Stomach (tissue), 8 donors: ENCODE measurements at regions not wholly inside any gene's neighbourhood (a gene's known extent, or its start where the extent isn't known, plus 50 kb on each side); places are given as distances from the start of the nearest gene placed in this dataset.

Experiments used
- DNase-seq, 2 donors: peaks; one replicate each; pipeline versions ENCODE4 v3.0.0 to v3.0.0-alpha.2; 2013 to 2019
- H3K27ac ChIP-seq, 5 donors: fragments of 200-600 bp in 4 of 5; sonication (generic) in 4 of 5; one replicate each; pipeline ENCODE4 v1.5.1; 2013 to 2019; ENCODE audit warnings: mild to moderate bottlenecking in 1 of 5, moderate library complexity in 1 of 5
- H3K27me3 ChIP-seq, 3 donors: fragments of 200-600 bp; sonication (generic); one replicate each; pipeline ENCODE4 v1.5.1; 2017 to 2019; ENCODE audit warnings: mixed run types in 1 of 3
- H3K36me3 ChIP-seq, 4 donors: fragments of 200-600 bp; sonication (generic); 1 replicate in 3 of 4; 2 replicates in 1 of 4; pipeline ENCODE4 v1.5.1; 2016 to 2019
- H3K4me1 ChIP-seq, 4 donors: fragments of 200-600 bp; sonication (generic); one replicate each; pipeline ENCODE4 v1.5.1; 2016 to 2019
- H3K4me3 ChIP-seq, 4 donors: fragments of 200-600 bp; sonication (generic) in 3 of 4; one replicate each; pipeline ENCODE4 v1.5.1; 2016 to 2019; ENCODE audit warnings: mild to moderate bottlenecking in 1 of 4
- H3K9me3 ChIP-seq, 4 donors: fragments of 200-600 bp; sonication (generic); one replicate each; pipeline ENCODE4 v1.5.1; 2016 to 2019
- EP300 ChIP-seq: sonication (generic); formaldehyde crosslinking; IDR thresholded peaks from one replicate; pipeline ENCODE4 v1.6.1; 2017; ENCODE audit warnings: antibody characterized with exemption
- POLR2A ChIP-seq, 4 donors: fragments of 450-650 bp; IDR thresholded peaks; one replicate each; pipeline ENCODE4 v1.6.1; 2016; ENCODE audit warnings: antibody characterized with exemption in 4 of 4, control low read depth in 2 of 4, mild to moderate bottlenecking in 1 of 4, moderate library complexity in 1 of 4
- POLR2AphosphoS5 ChIP-seq, 3 donors: sonication (generic); formaldehyde crosslinking; IDR thresholded peaks; one replicate each; pipeline ENCODE4 v1.6.1; 2016; ENCODE audit warnings: antibody characterized with exemption in 3 of 3
- WGBS, 5 donors: extraction: QIAGEN DNeasy Blood & Tissue Kit in 3 of 5; methylation state at CpG; one replicate each; pipeline versions ENCODE4 v1.1.5 to v1.1.7; 2013 to 2018; 5-methylcytosine and 5-hydroxymethylcytosine counted together
- intact Hi-C: fragments of 100-400 bp; cut with DNase I; formaldehyde crosslinking; loops from one replicate; pipeline ENCODE4 v1.15.1; 2023; ENCODE audit warnings: low total_unique reads
- TF ChIP-seq, protein P1 (sequence below), 7 experiments: fragments of 450-650 bp in 4 of 7; fragments of 200-600 bp in 3 of 7; sonication (generic) in 3 of 7; IDR thresholded peaks; one replicate each; pipeline ENCODE4 v1.5.1; 2016 to 2019; ENCODE audit warnings: antibody characterized with exemption in 7 of 7, control low read depth in 2 of 7, mild to moderate bottlenecking in 1 of 7
- donor health status: healthy with polysubstance abuse.
- donor health status: Bipolar disorder and iron deficiency.
- donor health status: healthy.

- Histone ChIP-seq H3K9me3 (peaks cover 0 to 6% (median 0%) of the 10 kb centered on the region in 4 donors), H3K27ac (no peak overlapping the region), H3K4me3 (no peak overlapping the region), H3K36me3 (no peaks in the 10 kb centered on the region), H3K27me3 (no peaks in the 10 kb centered on the region), H3K4me1 (no peaks in the 10 kb centered on the region)
- TF ChIP-seq POLR2A (IDR thresholded peaks at IDR 0.05) (no peak), POLR2AphosphoS5 (IDR thresholded peaks at IDR 0.05) (no peak), EP300 (no peak)
- TF ChIP-seq, protein P1, sequence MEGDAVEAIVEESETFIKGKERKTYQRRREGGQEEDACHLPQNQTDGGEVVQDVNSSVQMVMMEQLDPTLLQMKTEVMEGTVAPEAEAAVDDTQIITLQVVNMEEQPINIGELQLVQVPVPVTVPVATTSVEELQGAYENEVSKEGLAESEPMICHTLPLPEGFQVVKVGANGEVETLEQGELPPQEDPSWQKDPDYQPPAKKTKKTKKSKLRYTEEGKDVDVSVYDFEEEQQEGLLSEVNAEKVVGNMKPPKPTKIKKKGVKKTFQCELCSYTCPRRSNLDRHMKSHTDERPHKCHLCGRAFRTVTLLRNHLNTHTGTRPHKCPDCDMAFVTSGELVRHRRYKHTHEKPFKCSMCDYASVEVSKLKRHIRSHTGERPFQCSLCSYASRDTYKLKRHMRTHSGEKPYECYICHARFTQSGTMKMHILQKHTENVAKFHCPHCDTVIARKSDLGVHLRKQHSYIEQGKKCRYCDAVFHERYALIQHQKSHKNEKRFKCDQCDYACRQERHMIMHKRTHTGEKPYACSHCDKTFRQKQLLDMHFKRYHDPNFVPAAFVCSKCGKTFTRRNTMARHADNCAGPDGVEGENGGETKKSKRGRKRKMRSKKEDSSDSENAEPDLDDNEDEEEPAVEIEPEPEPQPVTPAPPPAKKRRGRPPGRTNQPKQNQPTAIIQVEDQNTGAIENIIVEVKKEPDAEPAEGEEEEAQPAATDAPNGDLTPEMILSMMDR (IDR thresholded peaks at IDR 0.05): no peak
- intact Hi-C loops: no loop called here
- no peak for DNase-seq
- 65 to 90% (median 72%) methylated on average over 1 of the region's 1 CpG for WGBS, 5 donors
Measured at GRCh38 chr6:84977363-84977705, 212.9 kb upstream of the TBX18 start.

- DNase-seq: peak in 1 of 2 donors; percentile 7
- Histone ChIP-seq H3K36me3 (no peaks in the 10 kb centered on the region), H3K27ac (no peak overlapping the region), H3K4me1 (no peaks in the 10 kb centered on the region), H3K27me3 (no peaks in the 10 kb centered on the region), H3K9me3 (peaks cover 0 to 6% (median 0%) of the 10 kb centered on the region in 4 donors), H3K4me3 (no peak overlapping the region)
- TF ChIP-seq, protein P1 (IDR thresholded peaks at IDR 0.05): no peak
- intact Hi-C loops: no loop called here
- WGBS, 5 donors: 32 to 47% (median 41%) methylated on average over 4 of the region's 4 CpGs
Measured at GRCh38 chr6:84976526-84977362, 212.3 kb upstream of the TBX18 start.

GRCh38 chr6:84975316-84975715 is 210.9 kb upstream of the TBX18 start:
- Histone ChIP-seq H3K27me3 (no peaks in the 10 kb centered on the region), H3K4me1 (no peaks in the 10 kb centered on the region), H3K36me3 (no peaks in the 10 kb centered on the region), H3K9me3 (no peaks in the 10 kb centered on the region), H3K4me3 (no peak overlapping the region), H3K27ac (no peak overlapping the region)
- TF ChIP-seq POLR2A (IDR thresholded peaks at IDR 0.05) (no peak), POLR2AphosphoS5 (IDR thresholded peaks at IDR 0.05) (no peak), EP300 (no peak)
- TF ChIP-seq, protein P1 (IDR thresholded peaks at IDR 0.05): no peak
- intact Hi-C loops: no loop called here
- no peak for DNase-seq
- 61 to 86% (median 81%) methylated on average over 1 of the region's 1 CpG for WGBS, 5 donors

- TF ChIP-seq POLR2A (IDR thresholded peaks at IDR 0.05) (no peak), EP300 (no peak), POLR2AphosphoS5 (IDR thresholded peaks at IDR 0.05) (no peak)
- TF ChIP-seq, protein P1 (IDR thresholded peaks at IDR 0.05): no peak
- WGBS, 5 donors: 87 to 92% (median 90%) methylated on average over 2 of the region's 2 CpGs
- H3K9me3 ChIP-seq: peaks cover 0 to 9% (median 5%) of the 10 kb centered on the region in 4 donors
- intact Hi-C loops: no loop called here
- no peak for DNase-seq
- no peaks in the 10 kb centered on the region for H3K4me1 ChIP-seq
- H3K27ac ChIP-seq: no peak overlapping the region
- no peak overlapping the region for H3K4me3 ChIP-seq
- no peaks in the 10 kb centered on the region for H3K27me3 ChIP-seq
- no peaks in the 10 kb centered on the region for H3K36me3 ChIP-seq
Measured at GRCh38 chr6:84973606-84974005, 209.2 kb upstream of the TBX18 start.
